ENCODE measurements at regions not wholly inside any gene's neighbourhood (a gene's known extent, or its start where the extent isn't known, plus 50 kb on each side); places are given as distances from the start of the nearest gene placed in this dataset.

DNA sequence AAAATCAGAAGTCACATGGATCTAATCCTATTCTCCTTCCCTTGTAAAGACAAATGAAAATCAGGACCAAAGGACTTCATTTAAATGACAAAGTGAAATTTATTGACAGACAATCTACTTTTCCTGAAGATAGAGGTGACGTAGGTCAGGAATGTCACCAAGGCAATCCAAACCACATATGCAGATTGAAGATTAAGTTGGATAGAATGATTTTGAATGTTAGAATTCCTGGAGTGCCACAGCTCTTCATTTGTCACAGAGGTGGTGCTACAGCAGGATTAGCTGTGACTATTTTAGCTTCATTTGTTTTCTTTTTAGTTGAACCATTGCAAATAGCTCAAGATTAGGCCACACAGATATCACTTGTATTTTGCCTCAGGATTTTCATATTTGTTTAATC, 736.0 kb upstream of the ARRDC3 start:
- ChIA-PET CTCF (no interaction called here), POLR2A (no interaction called here), RAD21 (ENCODE audit: unreplicated experiment) (no interaction called here), SMC1A (ENCODE audit: uncharacterized antibody, unreplicated experiment) (interaction anchor here (0.6 to 2.1 kb wide), 2 partner anchors 15 to 1505 kb away, joined by 3 to 5 read pairs; no protein-coding TSS in a partner anchor)
- FAIRE-seq (no peak), ATAC-seq (no peak), DNase-seq (ENCODE audit: low read depth, low spot score) (no peak)
- H3K9me3 ChIP-seq (replicated peaks; ENCODE audit: control insufficient read depth, insufficient read depth, low read length): no peaks in the 10 kb centered on the region
- no peak overlapping the region for H3K9ac ChIP-seq (ENCODE audit: control insufficient read depth, insufficient read depth, low read length)
- no peaks in the 10 kb centered on the region for H3K4me1 ChIP-seq (ENCODE audit: control insufficient read depth, insufficient read depth, low read length)
- BruUV-seq (replicated peaks): no TSS peak
- H3K4me2 ChIP-seq (ENCODE audit: control insufficient read depth, insufficient read depth): no peak overlapping the region
- intact Hi-C loops (cut with micrococcal nuclease; ENCODE audit: unreplicated experiment) (no loop called here), in situ Hi-C loops (cut with MboI) (no loop called here)
- H3K79me2 ChIP-seq (ENCODE audit: control insufficient read depth, insufficient read depth, low read length): no peaks in the 10 kb centered on the region
- TF ChIP-seq TBL1XR1 (IDR thresholded peaks at IDR 0.05; ENCODE audit: low read depth, low read length): no peak
- TF ChIP-seq, protein P1, sequence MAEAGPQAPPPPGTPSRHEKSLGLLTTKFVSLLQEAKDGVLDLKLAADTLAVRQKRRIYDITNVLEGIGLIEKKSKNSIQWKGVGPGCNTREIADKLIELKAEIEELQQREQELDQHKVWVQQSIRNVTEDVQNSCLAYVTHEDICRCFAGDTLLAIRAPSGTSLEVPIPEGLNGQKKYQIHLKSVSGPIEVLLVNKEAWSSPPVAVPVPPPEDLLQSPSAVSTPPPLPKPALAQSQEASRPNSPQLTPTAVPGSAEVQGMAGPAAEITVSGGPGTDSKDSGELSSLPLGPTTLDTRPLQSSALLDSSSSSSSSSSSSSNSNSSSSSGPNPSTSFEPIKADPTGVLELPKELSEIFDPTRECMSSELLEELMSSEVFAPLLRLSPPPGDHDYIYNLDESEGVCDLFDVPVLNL (IDR thresholded peaks at IDR 0.05; ENCODE audit: low read depth, low read length): no peak
- no peak for TF ChIP-seq PAX8 (IDR thresholded peaks at IDR 0.05)
- TF ChIP-seq RELA (IDR thresholded peaks at IDR 0.05; ENCODE audit: borderline replicate concordance, partially characterized antibody): no peak
- TF ChIP-seq, protein P2, sequence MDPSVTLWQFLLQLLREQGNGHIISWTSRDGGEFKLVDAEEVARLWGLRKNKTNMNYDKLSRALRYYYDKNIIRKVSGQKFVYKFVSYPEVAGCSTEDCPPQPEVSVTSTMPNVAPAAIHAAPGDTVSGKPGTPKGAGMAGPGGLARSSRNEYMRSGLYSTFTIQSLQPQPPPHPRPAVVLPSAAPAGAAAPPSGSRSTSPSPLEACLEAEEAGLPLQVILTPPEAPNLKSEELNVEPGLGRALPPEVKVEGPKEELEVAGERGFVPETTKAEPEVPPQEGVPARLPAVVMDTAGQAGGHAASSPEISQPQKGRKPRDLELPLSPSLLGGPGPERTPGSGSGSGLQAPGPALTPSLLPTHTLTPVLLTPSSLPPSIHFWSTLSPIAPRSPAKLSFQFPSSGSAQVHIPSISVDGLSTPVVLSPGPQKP (IDR thresholded peaks at IDR 0.05; ENCODE audit: low read depth, low read length): no peak
- no peak for TF ChIP-seq EZH2 (IDR thresholded peaks at IDR 0.05; ENCODE audit: borderline replicate concordance, control insufficient read depth, low read depth, low read length)
- no peak for TF ChIP-seq RAD21 (IDR thresholded peaks at IDR 0.05; ENCODE audit: insufficient read depth, low read depth, low read length)
- TF ChIP-seq YBX1 (IDR thresholded peaks at IDR 0.05): no peak
- TF ChIP-seq SPI1 (IDR thresholded peaks at IDR 0.05; ENCODE audit: borderline replicate concordance, insufficient read depth, low read depth, low read length): no peak
- no peak for TF ChIP-seq ZNF384 (IDR thresholded peaks at IDR 0.05; ENCODE audit: borderline replicate concordance, low read depth, low read length)
- no peak for TF ChIP-seq KLF5 (IDR thresholded peaks at IDR 0.05; ENCODE audit: partially characterized antibody)
- no peaks in the 10 kb centered on the region for H3K36me3 ChIP-seq (ENCODE audit: control insufficient read depth in 2 of 2, insufficient read depth in 2 of 2, low read length in 1 of 2)
- no peak overlapping the region for H3K27ac ChIP-seq (ENCODE audit: control insufficient read depth, insufficient read depth)
- WGBS (ENCODE audit: insufficient coverage, insufficient replicate concordance, low lambda C conversion rate, missing lambda C conversion rate): 69% methylated on average over 1 of the region's 1 CpG
- H3K4me3 ChIP-seq: no peak overlapping the region
- no peaks in the 10 kb centered on the region for H3K27me3 ChIP-seq (replicated peaks in 1 of 2; ENCODE audit: control insufficient read depth in 2 of 2, insufficient read depth in 2 of 2, low read length in 1 of 2)
- H4K20me1 ChIP-seq (ENCODE audit: control insufficient read depth, insufficient read depth): no peaks in the 10 kb centered on the region
- no peak overlapping the region for H2AFZ ChIP-seq (ENCODE audit: control insufficient read depth, low read depth, low read length)

Measured in GM12878 (cell line).